Mesenteric fat pad (tissue), 1 donor: ENCODE measurements at regions not wholly inside any gene's neighbourhood (a gene's known extent, or its start where the extent isn't known, plus 50 kb on each side); places are given as distances from the start of the nearest gene placed in this dataset.

Source experiments
- DNase-seq: peaks from one replicate; pipeline ENCODE4 v3.0.0-alpha.2; 2020; ENCODE audit warnings: low spot score
- donor health status: DM: yes; HTN: yes; CAD: no.

- no peak for DNase-seq
Measured at GRCh38 chr3:177426878-177427495, 229.7 kb upstream of the TBL1XR1 start.

GRCh38 chr3:177427540-177427939 is 230.3 kb upstream of the TBL1XR1 start:
- DNase-seq = no peak

- DNase-seq = no peak
Measured at GRCh38 chr3:177429079-177429478, 231.8 kb upstream of the TBL1XR1 start.

- no peak for DNase-seq
Measured at GRCh38 chr3:177429771-177430170, 232.5 kb upstream of the TBL1XR1 start.

- DNase-seq = no peak
Measured at GRCh38 chr3:177430653-177431052, 233.4 kb upstream of the TBL1XR1 start.

GRCh38 chr3:177431525-177432176 is 234.4 kb upstream of the TBL1XR1 start:
- DNase-seq = no peak

- no peak for DNase-seq
Measured at GRCh38 chr3:177435301-177435700, 238.0 kb upstream of the TBL1XR1 start.

- DNase-seq = no peak
Measured at GRCh38 chr3:177437513-177438337, 240.4 kb upstream of the TBL1XR1 start.

GRCh38 chr3:177438596-177439220 is 241.4 kb upstream of the TBL1XR1 start:
- DNase-seq = no peak

GRCh38 chr3:177439694-177440269 is 242.5 kb upstream of the TBL1XR1 start:
- DNase-seq = no peak

- DNase-seq = no peak
Measured at GRCh38 chr3:177440456-177441104, 243.3 kb upstream of the TBL1XR1 start.

- DNase-seq = no peak
Measured at GRCh38 chr3:177441276-177441812, 244.1 kb upstream of the TBL1XR1 start.

- no peak for DNase-seq
Measured at GRCh38 chr3:177441813-177442646, 244.7 kb upstream of the TBL1XR1 start.

GRCh38 chr3:177443469-177443868 is 246.2 kb upstream of the TBL1XR1 start:
- DNase-seq = no peak

- DNase-seq = no peak
Measured at GRCh38 chr3:177444696-177445095, 247.4 kb upstream of the TBL1XR1 start.

- DNase-seq = no peak
Measured at GRCh38 chr3:177445549-177445948, 248.3 kb upstream of the TBL1XR1 start.

- DNase-seq = no peak
Measured at GRCh38 chr3:177446165-177446601, 248.9 kb upstream of the TBL1XR1 start.

- DNase-seq = no peak
Measured at GRCh38 chr3:177447938-177448337, 250.7 kb upstream of the TBL1XR1 start.

GRCh38 chr3:177448987-177449359 is 251.7 kb upstream of the TBL1XR1 start:
- no peak for DNase-seq
